ENCODE measurements at regions not wholly inside any gene's neighbourhood (a gene's known extent, or its start where the extent isn't known, plus 50 kb on each side); places are given as distances from the start of the nearest gene placed in this dataset.

DNA sequence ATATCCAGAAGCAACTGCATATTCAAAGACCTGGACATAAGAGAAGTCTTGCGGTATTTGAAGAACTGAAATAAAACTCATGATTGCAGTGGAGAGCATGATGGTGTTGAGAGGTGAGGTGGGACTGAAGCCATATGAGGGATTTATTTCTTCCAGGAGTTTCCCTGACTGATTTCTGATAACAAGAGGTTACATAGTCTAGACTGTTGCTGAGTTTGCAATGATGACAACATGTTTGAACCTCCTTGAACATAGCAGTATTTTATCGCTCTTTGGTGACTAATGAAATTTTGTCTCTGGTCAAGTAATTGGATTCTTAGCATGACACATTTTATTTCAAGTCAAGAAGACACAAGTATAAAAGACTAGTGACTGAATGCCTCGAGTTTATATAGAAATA lies 61.8 kb downstream of the ACTBL2 start:
- Histone ChIP-seq H3K4me2 (ENCODE audit: insufficient read depth, low read length) (no peak overlapping the region), H3K4me1 (ENCODE audit: insufficient read depth, low read length) (no peaks in the 10 kb centered on the region), H3K36me3 (ENCODE audit: insufficient read depth, low read length) (no peaks in the 10 kb centered on the region), H3K4me3 (ENCODE audit: insufficient read depth, low read length) (no peak overlapping the region), H3K27me3 (ENCODE audit: insufficient read depth, low read length) (no peaks in the 10 kb centered on the region), H3K9me3 (ENCODE audit: low read depth, low read length) (no peaks in the 10 kb centered on the region), H3K79me2 (ENCODE audit: insufficient read depth, low read length) (no peaks in the 10 kb centered on the region), H4K20me1 (ENCODE audit: insufficient read depth, low read length) (no peaks in the 10 kb centered on the region), H3K27ac (ENCODE audit: low read depth, low read length) (no peak overlapping the region), H2AFZ (ENCODE audit: low read length) (no peak overlapping the region)
- TF ChIP-seq, protein P1, sequence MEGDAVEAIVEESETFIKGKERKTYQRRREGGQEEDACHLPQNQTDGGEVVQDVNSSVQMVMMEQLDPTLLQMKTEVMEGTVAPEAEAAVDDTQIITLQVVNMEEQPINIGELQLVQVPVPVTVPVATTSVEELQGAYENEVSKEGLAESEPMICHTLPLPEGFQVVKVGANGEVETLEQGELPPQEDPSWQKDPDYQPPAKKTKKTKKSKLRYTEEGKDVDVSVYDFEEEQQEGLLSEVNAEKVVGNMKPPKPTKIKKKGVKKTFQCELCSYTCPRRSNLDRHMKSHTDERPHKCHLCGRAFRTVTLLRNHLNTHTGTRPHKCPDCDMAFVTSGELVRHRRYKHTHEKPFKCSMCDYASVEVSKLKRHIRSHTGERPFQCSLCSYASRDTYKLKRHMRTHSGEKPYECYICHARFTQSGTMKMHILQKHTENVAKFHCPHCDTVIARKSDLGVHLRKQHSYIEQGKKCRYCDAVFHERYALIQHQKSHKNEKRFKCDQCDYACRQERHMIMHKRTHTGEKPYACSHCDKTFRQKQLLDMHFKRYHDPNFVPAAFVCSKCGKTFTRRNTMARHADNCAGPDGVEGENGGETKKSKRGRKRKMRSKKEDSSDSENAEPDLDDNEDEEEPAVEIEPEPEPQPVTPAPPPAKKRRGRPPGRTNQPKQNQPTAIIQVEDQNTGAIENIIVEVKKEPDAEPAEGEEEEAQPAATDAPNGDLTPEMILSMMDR (IDR thresholded peaks at IDR 0.05; ENCODE audit: extremely low read depth, low read depth, low read length) = no peak
- no peak for DNase-seq (ENCODE audit: insufficient read length, low spot score, missing footprints)

- no peaks in the 10 kb centered on the region for H3K4me1 ChIP-seq (ENCODE audit: insufficient read depth, low read length)
- no peak overlapping the region for H3K27ac ChIP-seq (ENCODE audit: low read depth, low read length)
- H3K4me3 ChIP-seq (ENCODE audit: insufficient read depth, low read length) = no peak overlapping the region
- no peak overlapping the region for H3K4me2 ChIP-seq (ENCODE audit: insufficient read depth, low read length)
- H2AFZ ChIP-seq (ENCODE audit: low read length) = no peak overlapping the region
- TF ChIP-seq, protein P1 (IDR thresholded peaks at IDR 0.05; ENCODE audit: extremely low read depth, low read depth, low read length) = no peak
- H3K79me2 ChIP-seq (ENCODE audit: insufficient read depth, low read length) = no peaks in the 10 kb centered on the region
- no peaks in the 10 kb centered on the region for H3K27me3 ChIP-seq (ENCODE audit: insufficient read depth, low read length)
- no peaks in the 10 kb centered on the region for H4K20me1 ChIP-seq (ENCODE audit: insufficient read depth, low read length)
- no peak for DNase-seq (ENCODE audit: insufficient read length, low spot score, missing footprints)
- H3K9me3 ChIP-seq (ENCODE audit: low read depth, low read length) = no peaks in the 10 kb centered on the region
- no peaks in the 10 kb centered on the region for H3K36me3 ChIP-seq (ENCODE audit: insufficient read depth, low read length)
Measured at GRCh38 chr5:57417971-57418370, 64.6 kb downstream of the ACTBL2 start.

DNA sequence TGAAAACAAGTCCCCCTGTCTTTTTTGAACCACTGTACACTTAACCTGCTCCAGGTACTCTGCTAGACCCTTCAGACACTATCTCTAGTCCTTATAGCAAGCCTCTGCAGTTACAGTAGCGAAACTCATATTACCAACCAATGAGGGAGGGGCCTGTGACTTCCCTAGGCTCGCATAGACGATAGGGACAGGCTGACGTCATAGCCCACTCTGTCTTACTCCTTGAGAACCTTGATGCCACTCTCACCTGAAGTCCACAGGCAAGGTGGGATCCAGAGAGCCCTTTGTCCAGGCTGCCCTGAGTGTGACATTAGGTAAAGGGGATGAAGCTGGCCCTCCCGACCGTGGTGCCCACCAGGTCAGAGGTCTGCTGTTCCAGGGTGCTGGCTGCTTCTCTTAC lies 65.3 kb downstream of the ACTBL2 start:
- peaks cover 2% of the 10 kb centered on the region for H3K4me1 ChIP-seq (ENCODE audit: insufficient read depth, low read length)
- no peaks in the 10 kb centered on the region for H3K9me3 ChIP-seq (ENCODE audit: low read depth, low read length)
- H3K27ac ChIP-seq (ENCODE audit: low read depth, low read length) = no peak overlapping the region

DNA sequence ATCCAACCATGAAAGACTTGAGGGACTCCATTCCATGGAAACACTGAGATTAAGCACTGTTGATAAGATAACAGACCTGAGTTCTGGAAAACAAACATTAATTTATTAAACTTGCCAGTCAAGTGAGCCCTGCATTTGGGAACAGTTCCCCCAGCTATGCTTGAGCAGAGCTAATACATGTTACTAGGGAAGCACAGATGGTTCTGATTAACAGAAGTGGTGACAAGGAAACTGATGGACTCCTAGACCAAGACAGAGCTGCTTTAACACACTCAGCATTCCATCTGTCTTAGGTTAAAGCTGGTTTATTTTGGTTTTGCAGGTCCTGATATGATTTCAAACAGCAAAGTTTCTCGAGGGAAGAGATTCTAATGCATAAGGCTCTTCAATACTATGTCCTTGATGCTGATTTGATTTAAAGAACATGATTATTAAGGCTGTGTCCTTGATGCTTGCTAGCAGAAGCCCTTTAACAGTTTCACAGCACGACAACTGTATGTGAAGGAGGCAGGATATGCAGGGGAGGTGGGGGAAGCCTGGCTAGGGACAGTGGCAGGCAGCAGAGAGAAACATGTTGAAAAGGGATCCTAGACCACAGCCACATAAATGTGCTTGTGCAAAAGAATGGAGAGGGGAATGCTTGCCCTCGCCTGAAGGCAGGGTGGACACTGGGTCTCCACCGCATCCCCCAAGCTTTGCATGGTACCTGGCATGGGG lies 66.2 kb downstream of the ACTBL2 start:
- no peak overlapping the region for H3K4me2 ChIP-seq (ENCODE audit: insufficient read depth, low read length)
- no peaks in the 10 kb centered on the region for H3K9me3 ChIP-seq (ENCODE audit: low read depth, low read length)
- TF ChIP-seq, protein P1 (IDR thresholded peaks at IDR 0.05; ENCODE audit: extremely low read depth, low read depth, low read length) = no peak
- no peaks in the 10 kb centered on the region for H3K79me2 ChIP-seq (ENCODE audit: insufficient read depth, low read length)
- H3K27me3 ChIP-seq (ENCODE audit: insufficient read depth, low read length) = no peaks in the 10 kb centered on the region
- H3K36me3 ChIP-seq (ENCODE audit: insufficient read depth, low read length) = no peaks in the 10 kb centered on the region
- peaks cover 8% of the 10 kb centered on the region for H3K4me1 ChIP-seq (ENCODE audit: insufficient read depth, low read length)
- no peak for DNase-seq (ENCODE audit: insufficient read length, low spot score, missing footprints)
- H2AFZ ChIP-seq (ENCODE audit: low read length) = no peak overlapping the region
- no peak overlapping the region for H3K27ac ChIP-seq (ENCODE audit: low read depth, low read length)
- H3K4me3 ChIP-seq (ENCODE audit: insufficient read depth, low read length) = no peak overlapping the region
- H4K20me1 ChIP-seq (ENCODE audit: insufficient read depth, low read length) = no peaks in the 10 kb centered on the region

More for the DNA sequence above, 65.3 kb downstream of the ACTBL2 start:
- Histone ChIP-seq H3K4me2 (ENCODE audit: insufficient read depth, low read length) (no peak overlapping the region), H3K4me3 (ENCODE audit: insufficient read depth, low read length) (no peak overlapping the region), H3K79me2 (ENCODE audit: insufficient read depth, low read length) (no peaks in the 10 kb centered on the region), H2AFZ (ENCODE audit: low read length) (no peak overlapping the region), H4K20me1 (ENCODE audit: insufficient read depth, low read length) (no peaks in the 10 kb centered on the region), H3K27me3 (ENCODE audit: insufficient read depth, low read length) (no peaks in the 10 kb centered on the region), H3K36me3 (ENCODE audit: insufficient read depth, low read length) (no peaks in the 10 kb centered on the region)
- DNase-seq (ENCODE audit: insufficient read length, low spot score, missing footprints) = no peak
- TF ChIP-seq, protein P1 (IDR thresholded peaks at IDR 0.05; ENCODE audit: extremely low read depth, low read depth, low read length) = no peak

Data from osteoblast (primary cell).